Astrocyte of the spinal cord (primary cell): ENCODE measurements at regions not wholly inside any gene's neighbourhood (a gene's known extent, or its start where the extent isn't known, plus 50 kb on each side); places are given as distances from the start of the nearest gene placed in this dataset.

Source experiments
- DNase-seq: peaks from one replicate; pipeline ENCODE4 v3.0.0; 2011; ENCODE audit warnings: low read depth, low spot score
- H3K4me3 ChIP-seq: 2 replicates; pipeline ENCODE4 v1.5.1; 2011; ENCODE audit warnings: low read depth, mild to moderate bottlenecking, low read length, moderate library complexity
- CTCF ChIP-seq: IDR thresholded peaks from 2 replicates; pipeline ENCODE4 v1.5.1; 2012; ENCODE audit warnings: low read depth, mild to moderate bottlenecking, low read length, inconsistent platforms
- in situ Hi-C: cut with HindIII; loops from 2 replicates; pipeline ENCODE4 v1.10.0; 2017; ENCODE audit warnings: low sequenced_read_pairs

GRCh38 chr14:65213316-65213715, 111.0 kb upstream of the MAX start:
- in situ Hi-C loops, result no loop called here
- no peak for TF ChIP-seq CTCF

GRCh38 chr14:65214741-65215140, 112.4 kb upstream of the MAX start:
- no peak overlapping the region for H3K4me3 ChIP-seq
- in situ Hi-C loops, result no loop called here
- DNase-seq, result no peak
- no peak for TF ChIP-seq CTCF

More at GRCh38 chr14:65213316-65213715, 111.0 kb upstream of the MAX start:
- no peak for DNase-seq
- H3K4me3 ChIP-seq, result no peak overlapping the region

GRCh38 chr14:65219353-65219752, 117.0 kb upstream of the MAX start:
- TF ChIP-seq CTCF, result no peak
- in situ Hi-C loops, result no loop called here
- DNase-seq, result no peak
- H3K4me3 ChIP-seq, result no peak overlapping the region

- TF ChIP-seq CTCF, result peak; percentile 87
- peak; percentile 68 for DNase-seq
- in situ Hi-C loops, result no loop called here
- H3K4me3 ChIP-seq, result no peak overlapping the region
Observed at GRCh38 chr14:65222440-65222858, 120.1 kb upstream of the MAX start.

GRCh38 chr14:65223636-65224035, 121.3 kb upstream of the MAX start:
- in situ Hi-C loops, result no loop called here
- DNase-seq, result no peak
- no peak overlapping the region for H3K4me3 ChIP-seq
- TF ChIP-seq CTCF, result no peak

- in situ Hi-C loops, result no loop called here
- H3K4me3 ChIP-seq, result no peak overlapping the region
- TF ChIP-seq CTCF, result no peak
- no peak for DNase-seq
Observed at GRCh38 chr14:65224799-65225198, 122.5 kb upstream of the MAX start.
